Fibroblast of lung (primary cell): ENCODE measurements at regions not wholly inside any gene's neighbourhood (a gene's known extent, or its start where the extent isn't known, plus 50 kb on each side); places are given as distances from the start of the nearest gene placed in this dataset.
A peak's percentile ranks its signal among the peaks of the same experiment; 100 is the strongest.

Source experiments
- DNase-seq, 2 donors: peaks; one replicate each; pipeline versions ENCODE4 v3.0.0 to v3.0.0-alpha.2; 2010; ENCODE audit warnings: low read depth in 2 of 2
- H2AFZ ChIP-seq: 2 replicates; pipeline ENCODE4 v1.5.1; 2012; ENCODE audit warnings: low read length, control low read depth, inconsistent platforms
- H3K27ac ChIP-seq: 2 replicates; pipeline ENCODE4 v1.5.1; 2011; ENCODE audit warnings: low read length, control low read depth; ENCODE audit not compliant: insufficient read depth
- H3K27me3 ChIP-seq: 2 replicates; pipeline ENCODE4 v1.5.1; 2011; ENCODE audit warnings: mild to moderate bottlenecking, low read length; ENCODE audit not compliant: control insufficient read depth, insufficient read depth
- H3K36me3 ChIP-seq: 2 replicates; pipeline ENCODE4 v1.5.1; 2011; ENCODE audit warnings: low read length; ENCODE audit not compliant: control insufficient read depth, insufficient read depth
- H3K4me1 ChIP-seq: 2 replicates; pipeline ENCODE4 v1.5.1; 2011; ENCODE audit warnings: low read length; ENCODE audit not compliant: control insufficient read depth, insufficient read depth; ENCODE audit errors: extremely low read depth
- H3K4me2 ChIP-seq: 2 replicates; pipeline ENCODE4 v1.5.1; 2011; ENCODE audit warnings: low read length, control low read depth; ENCODE audit not compliant: insufficient read depth; ENCODE audit errors: extremely low read depth
- H3K4me3 ChIP-seq, 4 experiments: fragments of 200-600 bp in 1 of 4; sonication (generic) in 1 of 4; replicated peaks in 1 of 4; 2 replicates each; pipeline ENCODE4 v1.5.1; 2011 to 2016; ENCODE audit warnings: low read length in 4 of 4, low read depth in 3 of 4, mild to moderate bottlenecking in 3 of 4, control low read depth in 2 of 4, inconsistent platforms in 1 of 4, mixed read lengths in 1 of 4; ENCODE audit not compliant: insufficient read depth in 1 of 4; ENCODE audit errors: control extremely low read depth in 1 of 4
- H3K79me2 ChIP-seq: 2 replicates; pipeline ENCODE4 v1.5.1; 2012; ENCODE audit warnings: mild to moderate bottlenecking, low read length, inconsistent platforms; ENCODE audit not compliant: control insufficient read depth, insufficient read depth
- H3K9ac ChIP-seq: 2 replicates; pipeline ENCODE4 v1.5.1; 2011; ENCODE audit warnings: mild to moderate bottlenecking, low read length, control low read depth; ENCODE audit not compliant: insufficient read depth
- H3K9me3 ChIP-seq: 2 replicates; pipeline ENCODE4 v1.5.1; 2012; ENCODE audit warnings: low read depth, low read length; ENCODE audit not compliant: control insufficient read depth, insufficient read depth
- H4K20me1 ChIP-seq: 2 replicates; pipeline ENCODE4 v1.5.1; 2011; ENCODE audit warnings: low read length; ENCODE audit not compliant: control insufficient read depth, insufficient read depth; ENCODE audit errors: extremely low read depth
- EZH2 ChIP-seq: IDR thresholded peaks from 2 replicates; pipeline ENCODE4 v1.5.1; 2012; ENCODE audit warnings: low read length, control low read depth, mild to moderate bottlenecking; ENCODE audit errors: missing control alignments
- TF ChIP-seq, protein P1 (sequence below), 2 donors: IDR thresholded peaks in 1 of 2; conservative IDR thresholded peaks in 1 of 2; 1 replicate in 1 of 2; 2 replicates in 1 of 2; pipeline ENCODE4 v1.5.1; 2011 to 2012; ENCODE audit warnings: low read length in 2 of 2, control low read depth in 1 of 2, inconsistent platforms in 1 of 2, low read depth in 1 of 2, mild to moderate bottlenecking in 1 of 2

- no peak overlapping the region for H3K4me2 ChIP-seq
- no peaks in the 10 kb centered on the region for H3K27me3 ChIP-seq
- H3K9ac ChIP-seq = no peak overlapping the region
- no peak overlapping the region for H3K27ac ChIP-seq
- TF ChIP-seq, protein P1, sequence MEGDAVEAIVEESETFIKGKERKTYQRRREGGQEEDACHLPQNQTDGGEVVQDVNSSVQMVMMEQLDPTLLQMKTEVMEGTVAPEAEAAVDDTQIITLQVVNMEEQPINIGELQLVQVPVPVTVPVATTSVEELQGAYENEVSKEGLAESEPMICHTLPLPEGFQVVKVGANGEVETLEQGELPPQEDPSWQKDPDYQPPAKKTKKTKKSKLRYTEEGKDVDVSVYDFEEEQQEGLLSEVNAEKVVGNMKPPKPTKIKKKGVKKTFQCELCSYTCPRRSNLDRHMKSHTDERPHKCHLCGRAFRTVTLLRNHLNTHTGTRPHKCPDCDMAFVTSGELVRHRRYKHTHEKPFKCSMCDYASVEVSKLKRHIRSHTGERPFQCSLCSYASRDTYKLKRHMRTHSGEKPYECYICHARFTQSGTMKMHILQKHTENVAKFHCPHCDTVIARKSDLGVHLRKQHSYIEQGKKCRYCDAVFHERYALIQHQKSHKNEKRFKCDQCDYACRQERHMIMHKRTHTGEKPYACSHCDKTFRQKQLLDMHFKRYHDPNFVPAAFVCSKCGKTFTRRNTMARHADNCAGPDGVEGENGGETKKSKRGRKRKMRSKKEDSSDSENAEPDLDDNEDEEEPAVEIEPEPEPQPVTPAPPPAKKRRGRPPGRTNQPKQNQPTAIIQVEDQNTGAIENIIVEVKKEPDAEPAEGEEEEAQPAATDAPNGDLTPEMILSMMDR (conservative IDR thresholded peaks at IDR 0.05 in 1 of 2, IDR thresholded peaks at IDR 0.05 in 1 of 2; ENCODE audit: low read depth in 1 of 2, low read length in 2 of 2) = no peak
- no peak for TF ChIP-seq EZH2
- no peaks in the 10 kb centered on the region for H3K9me3 ChIP-seq
- H3K79me2 ChIP-seq = no peaks in the 10 kb centered on the region
- no peak overlapping the region for H2AFZ ChIP-seq
- H3K4me3 ChIP-seq = no peak overlapping the region
- DNase-seq = peak in 1 of 2 donors; percentile 37
- peaks cover 2% of the 10 kb centered on the region for H3K36me3 ChIP-seq
- H4K20me1 ChIP-seq = no peaks in the 10 kb centered on the region
- H3K4me1 ChIP-seq = no peaks in the 10 kb centered on the region
These were observed 109.0 kb downstream of the ZFP64 start for GRCh38 chr20:52082612-52083011.

DNA sequence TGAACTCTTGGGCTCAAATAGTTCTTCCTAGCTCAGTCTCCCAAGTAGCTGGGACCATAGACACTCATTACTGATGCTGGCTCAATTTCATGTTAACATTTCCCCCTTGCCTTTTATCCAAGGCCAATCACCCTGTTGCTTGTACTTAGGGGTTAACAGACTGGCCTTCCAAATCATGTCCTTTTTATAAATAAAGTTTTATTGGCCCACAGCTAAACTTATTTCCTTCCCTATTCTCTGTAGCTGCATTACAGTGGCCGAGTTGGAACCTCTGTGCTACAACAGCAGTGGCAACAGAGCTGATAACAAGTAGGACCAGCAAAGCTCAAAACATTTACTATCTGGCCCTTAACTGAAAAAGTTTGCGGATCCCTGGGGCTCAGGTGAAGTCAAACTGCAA, 109.8 kb downstream of the ZFP64 start:
- H3K4me1 ChIP-seq = no peaks in the 10 kb centered on the region
- DNase-seq = no peak
- H3K9ac ChIP-seq = no peak overlapping the region
- no peaks in the 10 kb centered on the region for H4K20me1 ChIP-seq
- TF ChIP-seq EZH2 = no peak
- no peaks in the 10 kb centered on the region for H3K9me3 ChIP-seq
- no peak overlapping the region for H3K27ac ChIP-seq
- no peaks in the 10 kb centered on the region for H3K27me3 ChIP-seq
- H2AFZ ChIP-seq = no peak overlapping the region
- no peaks in the 10 kb centered on the region for H3K79me2 ChIP-seq
- no peak overlapping the region for H3K4me3 ChIP-seq
- H3K4me2 ChIP-seq = no peak overlapping the region
- peaks cover 2% of the 10 kb centered on the region for H3K36me3 ChIP-seq

GRCh38 chr20:52081066-52081465, 110.5 kb downstream of the ZFP64 start:
- Histone ChIP-seq H3K27ac (no peak overlapping the region), H3K9me3 (no peaks in the 10 kb centered on the region), H3K79me2 (no peaks in the 10 kb centered on the region), H3K36me3 (peaks cover 2% of the 10 kb centered on the region), H3K4me3 (no peak overlapping the region), H2AFZ (no peak overlapping the region), H3K4me2 (no peak overlapping the region), H3K9ac (no peak overlapping the region), H3K27me3 (no peaks in the 10 kb centered on the region), H4K20me1 (no peaks in the 10 kb centered on the region), H3K4me1 (no peaks in the 10 kb centered on the region)
- no peak for DNase-seq
- no peak for TF ChIP-seq EZH2
- TF ChIP-seq, protein P1 (conservative IDR thresholded peaks at IDR 0.05 in 1 of 2, IDR thresholded peaks at IDR 0.05 in 1 of 2; ENCODE audit: low read depth in 1 of 2, low read length in 2 of 2) = no peak
